ENCODE measurements at regions not wholly inside any gene's neighbourhood (a gene's known extent, or its start where the extent isn't known, plus 50 kb on each side); places are given as distances from the start of the nearest gene placed in this dataset.

DNA sequence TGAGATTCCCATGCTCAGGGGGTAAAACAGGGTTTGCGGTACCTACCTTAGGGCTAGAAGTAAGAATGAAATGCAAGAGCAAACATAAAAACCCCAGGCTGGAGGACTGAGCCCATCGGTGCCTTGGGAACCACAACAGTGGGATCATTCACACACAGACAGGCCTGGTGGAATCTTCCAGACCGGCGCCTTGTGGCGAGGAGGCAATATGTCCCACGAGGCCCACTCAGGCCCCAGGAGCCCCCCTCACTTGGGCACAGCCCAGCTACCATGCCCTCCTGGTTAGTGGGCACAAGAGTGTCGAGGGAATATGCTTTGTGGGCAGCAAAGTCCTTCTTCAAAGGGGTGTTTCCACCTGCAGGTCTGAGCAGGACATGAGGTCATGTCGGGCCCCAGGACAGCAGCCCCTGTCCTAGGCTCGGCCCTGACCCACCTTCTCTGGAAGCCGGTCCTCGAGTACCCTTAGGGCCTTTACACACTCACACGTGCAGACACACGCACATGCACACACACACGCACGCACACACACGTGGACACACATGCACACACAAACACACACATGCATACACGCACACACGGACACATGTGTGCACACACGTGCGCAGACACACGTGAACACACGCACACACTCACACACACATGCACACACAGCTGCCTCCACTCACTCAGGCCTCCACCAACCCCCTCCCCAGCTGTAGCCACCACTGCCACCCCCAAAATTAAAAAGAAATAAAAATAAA is 51.5 kb upstream of the MYL10 start:
- TF ChIP-seq CTCF (IDR thresholded peaks at IDR 0.05; ENCODE audit: low read depth, low read length), result no peak
- TF ChIP-seq EZH2phosphoT487 (IDR thresholded peaks at IDR 0.05; ENCODE audit: low read depth), result no peak

Data from OCI-LY3 (cell line).